G401.6 (cell line): ENCODE measurements at regions not wholly inside any gene's neighbourhood (a gene's known extent, or its start where the extent isn't known, plus 50 kb on each side); places are given as distances from the start of the nearest gene placed in this dataset.
"Not testable (repeated sequence)": the region's sequence is repeated elsewhere in the genome, so short reads cannot be mapped to it uniquely, and the experiment has no call there.

ENCODE experiments used
- FAIRE-seq: peaks from 2 replicates; lab custom pipeline; 2012; peaks lifted over from hg19 to GRCh38; lab: Jason Lieb, UNC

DNA sequence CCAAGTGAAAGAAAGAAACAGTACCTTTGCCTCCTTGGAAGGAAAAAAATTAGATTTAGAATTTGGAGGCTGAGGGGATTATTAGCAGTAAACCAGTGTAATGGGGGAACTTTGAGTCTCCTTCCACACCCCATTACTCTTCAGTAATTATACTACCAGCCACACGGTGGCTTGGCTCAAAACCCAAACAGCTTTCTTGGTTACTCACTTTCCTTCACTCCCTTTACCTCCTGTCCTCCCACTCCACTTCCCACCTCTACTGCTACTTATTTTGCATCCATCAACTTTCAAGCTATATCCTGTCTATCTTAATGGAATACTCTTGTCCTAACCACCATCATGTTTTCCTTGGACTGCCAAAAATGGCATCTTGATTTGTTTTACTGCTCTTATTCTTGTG, 310.6 kb upstream of the AADAT start:
- FAIRE-seq, result no peak

DNA sequence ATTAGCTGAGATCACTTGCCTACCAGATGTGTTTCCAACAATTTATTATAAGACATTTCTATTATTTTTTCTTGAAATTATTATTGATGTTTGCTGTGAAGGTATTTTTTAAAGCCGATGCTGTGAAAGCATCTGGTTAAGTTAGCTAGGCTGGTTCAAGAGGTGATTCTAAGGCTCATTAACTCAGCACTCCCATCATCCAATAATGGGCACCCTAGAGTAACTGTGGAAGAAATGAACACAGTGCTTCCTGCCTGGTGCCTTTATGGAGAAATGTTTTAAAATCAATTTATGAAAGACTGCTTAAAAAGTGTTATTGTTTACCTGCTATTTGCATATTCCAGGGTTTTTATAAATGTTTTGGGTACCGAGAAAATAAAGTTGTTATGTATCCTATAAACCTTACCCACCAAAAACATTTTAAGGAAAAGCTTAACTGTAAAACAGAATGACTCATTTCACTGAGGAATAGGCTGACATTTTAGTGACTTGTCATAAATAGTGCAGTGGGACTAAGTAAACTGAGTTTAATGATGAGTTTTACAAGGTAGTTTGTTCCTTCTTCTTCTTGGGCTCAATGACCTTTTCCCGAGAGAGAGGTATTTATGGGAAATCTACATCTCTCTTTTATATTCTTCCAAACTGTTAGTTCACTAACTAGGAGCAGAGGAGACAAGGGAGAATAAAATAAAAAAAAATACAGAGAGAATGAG, 310.0 kb upstream of the AADAT start:
- FAIRE-seq, result no peak

DNA sequence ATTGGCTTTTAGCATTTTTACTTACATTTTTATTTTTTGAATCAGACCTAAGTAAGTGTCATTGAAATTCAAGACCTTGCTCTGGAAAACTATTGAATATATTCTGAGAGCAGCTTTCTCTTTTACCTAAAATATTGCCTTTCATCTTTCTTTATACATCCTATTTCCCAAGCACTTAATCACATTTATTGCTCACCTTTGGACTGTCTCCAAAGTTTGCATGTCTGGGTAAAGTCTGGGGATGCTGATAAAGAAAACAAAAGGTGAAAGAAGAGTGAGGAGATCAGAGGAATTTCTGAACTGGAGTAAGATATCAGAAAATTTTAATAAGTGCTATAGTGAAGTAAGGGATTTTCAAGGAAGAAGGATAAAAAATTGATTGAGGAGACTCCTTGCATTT, 308.5 kb upstream of the AADAT start:
- no peak for FAIRE-seq

DNA sequence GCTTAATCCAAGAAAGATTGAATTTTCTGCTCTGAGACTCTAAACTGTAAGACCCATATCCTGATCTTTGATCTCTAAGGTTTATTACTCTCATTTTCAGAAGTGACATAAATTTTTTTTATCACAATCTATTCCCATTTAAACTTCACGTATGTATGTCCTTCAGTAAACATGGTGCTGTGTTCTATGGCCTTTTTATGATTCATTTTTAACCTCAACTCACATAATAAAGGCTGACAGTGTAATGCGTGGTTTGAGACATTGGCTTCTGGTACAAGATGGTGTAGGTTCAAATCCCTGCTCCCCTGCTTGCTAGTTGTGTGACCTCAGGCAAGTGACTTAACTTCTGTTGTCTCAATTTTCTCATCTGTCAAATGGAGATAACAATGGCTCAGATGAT, 306.0 kb upstream of the AADAT start:
- FAIRE-seq, result no peak

DNA sequence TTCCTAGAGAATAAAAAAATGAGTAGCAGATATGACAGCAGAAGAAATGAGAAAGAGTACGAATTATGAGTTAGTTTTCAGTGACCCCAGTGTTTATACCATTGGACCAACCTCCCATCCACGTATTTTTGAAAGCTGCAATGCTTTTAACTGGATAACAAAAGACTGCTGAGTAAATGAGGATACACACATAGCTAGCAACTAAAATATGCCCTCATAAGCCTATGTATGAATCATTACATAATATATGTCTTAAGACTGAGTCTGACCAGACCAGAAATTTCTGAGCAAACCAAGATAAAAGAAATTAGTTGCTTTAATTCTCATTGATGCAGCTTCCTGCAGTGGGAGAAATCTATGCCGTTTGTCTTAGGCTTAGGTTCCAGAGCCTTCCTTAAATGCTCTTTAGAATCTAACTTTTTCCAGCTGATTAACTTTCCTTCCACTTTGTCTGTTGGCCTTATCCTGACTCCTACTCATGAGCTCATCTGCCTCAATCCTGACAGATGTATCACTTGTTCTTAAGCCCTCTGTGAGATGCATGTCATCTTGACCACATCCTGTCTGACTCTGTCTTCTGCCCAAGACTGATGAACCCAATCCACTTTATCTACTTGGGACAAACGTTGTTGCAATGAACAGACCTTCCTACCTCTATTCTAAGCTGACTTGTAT, 301.4 kb upstream of the AADAT start:
- FAIRE-seq, result no peak

DNA sequence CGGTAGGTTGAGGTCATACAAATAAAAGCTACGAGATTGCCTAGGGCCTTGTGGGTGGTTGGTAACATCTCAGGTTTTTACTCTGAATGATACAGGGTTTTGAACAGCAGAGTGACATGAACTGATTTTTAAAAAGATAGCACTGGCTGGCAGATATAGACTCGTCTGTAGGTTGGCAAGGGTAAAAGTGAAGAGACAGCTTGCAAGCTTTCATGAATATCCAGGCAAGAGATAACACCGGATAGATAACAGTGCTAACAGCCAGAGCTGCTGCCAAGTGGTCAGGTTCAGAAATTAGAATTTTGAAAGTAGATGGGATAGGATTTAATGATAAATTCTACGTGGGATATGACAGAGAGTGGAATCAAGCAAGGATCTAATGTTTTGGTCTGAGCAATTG, 299.7 kb upstream of the AADAT start:
- no peak for FAIRE-seq

DNA sequence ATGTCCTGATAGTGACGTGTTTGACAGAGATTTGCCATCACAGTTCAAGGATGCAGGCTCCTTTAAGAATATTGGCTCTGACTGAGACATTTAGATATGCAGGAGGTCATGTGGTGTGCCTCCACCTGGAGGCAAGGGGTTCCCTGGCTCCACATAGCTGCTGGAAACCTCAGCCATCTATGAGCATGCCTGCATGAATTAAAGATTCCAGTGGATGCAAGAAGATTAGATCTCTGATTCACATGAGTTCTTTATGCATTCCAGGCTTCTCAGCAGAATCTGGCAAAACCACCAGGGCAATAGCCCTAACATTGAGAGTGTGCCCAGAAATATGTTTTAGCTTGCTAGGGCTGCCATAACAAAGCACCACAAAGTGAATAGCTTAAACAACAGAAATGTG, 298.5 kb upstream of the AADAT start:
- no peak for FAIRE-seq

DNA sequence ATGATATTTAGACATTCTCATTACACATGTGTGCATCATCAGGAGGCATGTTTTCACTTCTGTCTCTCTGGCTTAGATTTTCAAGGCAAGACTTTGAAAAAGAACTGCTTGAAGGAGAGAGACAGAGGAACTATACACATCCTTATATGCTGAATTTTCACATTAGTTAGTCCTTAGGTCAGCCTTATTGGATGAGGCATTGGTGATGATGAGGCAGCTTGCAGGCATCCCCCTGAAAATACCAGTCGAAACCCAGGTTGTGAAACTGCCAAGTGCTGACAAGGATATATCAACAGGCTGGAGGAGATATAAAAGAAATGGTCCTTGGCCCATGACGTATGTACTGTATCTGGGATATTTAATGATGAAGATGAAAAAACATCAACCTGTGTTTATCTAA, 297.2 kb upstream of the AADAT start:
- no peak for FAIRE-seq

DNA sequence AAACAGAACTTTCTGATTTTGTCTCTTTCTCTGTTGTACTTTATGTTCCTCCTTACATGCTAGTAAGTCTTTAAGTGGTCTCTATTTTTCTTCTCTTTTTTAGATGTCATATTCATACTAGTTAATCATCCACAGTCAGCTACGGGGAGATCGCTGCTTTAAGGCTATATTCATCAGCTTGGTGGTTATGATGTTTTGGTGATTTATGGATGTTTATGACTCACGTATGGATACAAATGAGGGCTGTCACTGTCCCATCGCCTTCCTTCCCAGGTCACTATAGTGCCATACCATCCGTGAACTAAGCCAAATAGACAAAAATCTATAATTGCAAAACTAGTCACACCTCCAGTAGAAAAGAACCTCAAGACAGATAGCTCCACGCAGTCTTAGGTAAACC, 296.8 kb upstream of the AADAT start:
- FAIRE-seq, result no peak

DNA sequence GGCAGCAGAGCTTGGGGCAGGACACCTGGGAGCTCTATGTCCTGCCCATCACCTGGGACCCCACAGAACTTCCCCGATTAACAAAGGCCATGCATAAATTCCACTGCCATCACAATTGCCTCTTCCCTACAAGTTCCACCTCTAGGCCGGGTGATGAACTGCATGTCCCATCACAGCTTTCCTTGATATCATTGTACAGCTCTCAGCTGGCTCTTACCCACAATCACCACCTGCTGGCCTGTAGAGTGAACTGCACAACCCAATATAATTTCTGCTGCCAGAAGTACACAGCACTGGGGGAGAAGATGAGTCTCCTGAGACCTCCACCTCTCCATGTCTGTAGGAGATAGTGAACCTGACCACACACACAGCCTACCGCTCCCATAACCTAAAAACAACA, 285.0 kb upstream of the AADAT start:
- no peak for FAIRE-seq

DNA sequence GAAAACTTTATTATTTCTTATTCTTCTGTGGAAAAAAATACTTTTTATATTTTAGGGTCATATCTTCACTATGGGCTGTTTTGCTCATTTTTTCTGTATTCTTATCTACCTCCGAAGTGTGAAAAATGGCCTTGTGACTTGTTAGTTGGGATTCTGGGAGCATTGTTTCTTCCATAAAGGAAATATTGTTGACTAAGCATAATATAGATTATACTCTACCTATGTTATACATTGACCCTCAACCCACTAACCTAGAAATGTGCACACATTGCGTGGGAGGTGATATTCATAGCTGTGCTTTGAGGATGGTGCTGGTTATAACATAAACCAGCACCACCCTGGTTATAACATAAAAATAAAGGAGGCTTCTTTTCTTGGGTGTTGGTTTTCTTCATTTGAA, 259.2 kb upstream of the AADAT start:
- no peak for FAIRE-seq

DNA sequence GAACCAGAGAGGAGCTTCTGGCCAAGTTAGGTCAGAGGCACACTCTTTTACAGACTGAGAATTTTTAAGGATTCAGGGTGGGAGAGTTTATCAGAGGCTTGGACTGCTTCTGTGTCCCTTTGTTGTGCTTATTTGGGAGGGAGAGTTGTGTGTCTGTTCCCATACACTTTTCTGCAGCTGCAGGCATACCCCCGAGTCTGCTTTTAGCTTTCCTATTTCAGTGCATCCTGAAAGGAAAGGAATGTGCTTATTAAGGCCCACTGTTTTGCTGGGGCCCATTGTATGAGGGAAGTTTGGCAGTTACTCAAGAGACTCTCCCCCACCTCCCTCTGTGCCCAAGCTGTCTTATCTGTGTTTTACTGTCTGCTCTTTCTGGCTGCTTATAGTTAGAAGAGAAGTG, 257.4 kb upstream of the AADAT start:
- FAIRE-seq, result not testable (repeated sequence)

DNA sequence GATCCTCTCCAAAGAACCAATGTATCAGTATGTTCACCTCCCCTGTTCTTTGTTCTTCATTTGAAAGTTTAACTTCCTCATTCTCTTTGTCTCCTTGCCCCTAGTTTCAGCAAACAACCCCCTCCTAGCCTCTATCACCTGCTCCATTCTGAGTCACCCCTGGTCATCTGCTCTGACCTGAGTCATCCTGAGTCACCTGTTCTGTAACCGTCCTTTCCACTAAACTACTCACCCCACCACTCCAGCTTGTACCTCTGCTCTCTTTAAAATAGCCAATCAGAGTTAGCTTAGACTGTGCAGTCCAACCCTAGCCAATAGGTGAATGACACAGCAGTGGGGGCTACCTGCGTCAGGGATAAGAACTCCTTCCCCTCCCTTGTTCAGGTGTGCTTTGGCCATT, 249.8 kb upstream of the AADAT start:
- no peak for FAIRE-seq

DNA sequence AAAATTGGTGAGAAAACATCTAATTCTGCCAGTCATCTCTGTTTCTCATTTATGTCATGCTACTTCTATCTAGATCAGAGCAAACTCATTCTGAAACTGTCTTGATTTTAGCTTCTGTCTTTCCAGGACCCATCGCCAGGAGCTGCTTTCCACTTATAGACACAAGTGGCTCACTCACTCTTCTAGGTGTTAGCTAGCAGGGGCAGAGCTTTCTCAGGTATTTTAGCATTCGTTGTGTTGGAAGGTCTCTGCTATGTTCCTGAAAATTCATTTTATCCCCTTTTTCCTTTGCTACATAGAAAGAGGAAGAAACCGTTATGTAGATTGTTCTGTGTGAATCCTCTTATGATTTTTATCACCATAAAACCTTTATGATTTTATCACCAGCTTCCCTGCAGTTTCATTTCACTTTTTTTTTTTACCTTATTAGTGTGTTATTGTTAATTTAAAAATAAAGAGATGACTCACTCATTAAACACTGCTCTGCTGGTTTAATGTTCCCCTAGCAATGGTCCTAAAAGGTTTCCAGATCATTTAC, 246.6 kb upstream of the AADAT start:
- FAIRE-seq, result no peak

DNA sequence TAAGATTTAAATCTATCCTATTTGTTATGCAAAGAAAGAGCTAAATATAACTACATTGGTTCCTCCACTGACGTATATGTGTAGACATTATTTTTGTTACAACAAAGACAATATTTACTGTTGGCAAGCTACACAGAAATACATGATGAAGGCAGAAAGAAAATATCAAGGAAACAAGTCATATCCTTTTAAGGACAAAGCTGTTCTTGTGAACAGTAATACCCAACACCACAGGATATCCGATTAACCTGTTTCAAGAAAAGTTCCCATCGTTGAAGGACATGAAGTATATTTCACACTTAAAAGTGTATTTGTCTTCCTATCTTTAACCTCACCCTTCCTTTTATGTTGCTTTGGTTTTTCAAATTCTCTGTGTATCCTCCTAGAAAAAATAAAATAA, 235.8 kb upstream of the AADAT start:
- no peak for FAIRE-seq

DNA sequence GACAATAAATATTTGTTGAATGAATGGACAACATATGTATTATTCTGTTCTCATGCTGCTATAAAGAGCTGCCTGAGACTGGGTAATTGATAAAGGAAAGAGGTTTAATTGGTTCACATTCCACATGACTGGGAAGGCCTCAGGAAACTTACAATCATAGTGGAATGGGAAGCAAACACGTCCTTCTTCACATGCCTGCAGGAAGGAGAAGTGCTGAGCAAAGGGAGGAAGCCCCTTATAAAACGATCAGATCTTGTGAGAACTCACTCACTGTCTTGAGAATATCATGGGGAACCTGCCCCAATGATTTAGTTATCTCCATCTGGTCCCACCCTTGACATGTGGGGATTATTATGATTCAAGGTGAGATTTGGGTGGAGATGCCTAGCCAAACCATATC, 233.9 kb upstream of the AADAT start:
- FAIRE-seq, result no peak

DNA sequence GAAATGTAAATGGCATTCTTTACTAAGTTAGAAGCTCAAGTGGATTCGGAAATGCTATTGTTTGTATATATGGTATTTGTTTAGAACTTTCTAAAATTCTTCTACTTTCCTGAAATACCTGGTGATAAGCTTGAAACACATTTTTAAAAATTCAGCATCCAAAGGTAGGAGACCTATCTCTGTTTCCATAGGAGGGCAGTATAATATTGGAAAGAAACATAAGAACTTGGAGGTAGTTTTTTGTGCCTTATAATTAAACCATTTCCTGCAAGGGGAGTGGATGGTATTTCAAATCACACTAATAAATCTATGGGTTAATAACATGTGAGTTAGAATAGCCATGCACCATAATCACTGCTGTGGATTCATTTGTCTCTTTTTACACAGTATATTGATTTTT, 217.4 kb upstream of the AADAT start:
- FAIRE-seq, result no peak

DNA sequence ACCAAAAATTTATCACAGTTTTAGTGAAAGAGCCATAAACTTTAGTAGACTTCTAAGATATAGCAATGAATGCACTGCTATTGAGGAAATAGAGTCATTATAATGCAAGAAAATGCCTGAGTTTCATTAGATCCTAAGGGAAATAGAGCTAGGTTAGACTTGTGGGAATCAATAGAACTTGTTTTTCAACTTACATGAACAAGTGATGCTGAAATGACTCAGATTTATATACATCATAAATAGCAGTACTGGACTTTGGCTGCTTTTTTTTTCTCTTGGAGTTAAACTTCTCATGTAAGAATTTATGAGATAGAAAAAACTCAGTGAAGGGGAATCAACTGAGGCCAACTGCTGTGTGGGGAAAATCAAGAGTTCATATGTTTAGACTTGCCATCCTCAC, 216.5 kb upstream of the AADAT start:
- no peak for FAIRE-seq

DNA sequence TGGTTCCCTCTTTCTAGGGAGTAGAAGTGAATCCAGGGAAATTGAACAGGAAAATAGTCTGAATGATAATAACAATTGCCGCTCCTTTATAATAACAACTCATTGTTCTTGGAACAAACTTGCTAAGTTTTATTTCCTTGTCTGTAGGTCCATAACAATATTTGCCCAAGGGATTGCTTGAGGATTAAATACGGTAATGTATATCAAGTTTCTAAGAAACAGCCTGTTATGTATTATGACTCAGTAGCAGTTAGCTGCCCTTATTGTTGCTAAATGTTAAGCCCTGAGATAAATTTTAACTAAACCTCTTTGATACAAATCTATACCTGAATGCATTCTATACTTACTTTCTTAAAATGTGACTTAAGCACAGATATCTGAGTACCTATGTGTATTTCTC, 215.9 kb upstream of the AADAT start:
- FAIRE-seq, result no peak

DNA sequence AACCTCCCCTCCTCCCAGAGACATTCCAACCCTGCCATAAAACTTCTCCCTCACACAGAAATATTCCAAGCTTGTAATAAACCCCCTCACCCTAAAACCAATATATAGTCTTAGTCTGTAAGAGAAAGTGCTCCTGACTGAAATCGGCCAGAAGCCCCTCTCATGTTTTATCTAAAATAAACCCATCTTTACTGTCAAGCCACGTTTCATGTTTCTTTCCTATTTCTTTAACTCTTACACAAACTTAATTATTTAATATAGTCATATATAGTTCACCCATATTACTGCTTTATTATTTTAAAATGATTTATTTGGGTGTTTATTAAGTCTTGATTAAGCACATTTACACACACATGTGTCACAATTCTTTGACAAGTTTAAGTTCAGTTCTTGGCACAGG, 191.3 kb upstream of the AADAT start:
- no peak for FAIRE-seq

DNA sequence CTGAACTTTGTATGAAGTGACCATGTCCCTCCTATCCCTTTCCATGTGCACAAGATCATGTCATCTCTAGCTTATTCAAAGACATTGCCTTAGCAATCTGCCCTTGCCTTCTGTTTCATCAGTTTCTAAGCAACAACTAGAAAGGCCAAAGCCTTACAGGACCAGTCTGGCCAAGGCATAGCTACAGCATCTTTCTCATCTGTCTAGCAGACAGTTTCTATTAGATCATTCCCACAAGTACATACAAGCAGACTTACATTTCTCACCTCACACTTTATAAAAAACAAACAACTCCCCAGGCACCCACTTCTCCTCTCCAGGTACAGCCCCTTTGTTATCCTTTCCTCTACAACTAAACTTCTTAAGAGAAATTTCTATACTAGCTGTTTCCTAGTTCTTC, 188.7 kb upstream of the AADAT start:
- FAIRE-seq, result no peak

DNA sequence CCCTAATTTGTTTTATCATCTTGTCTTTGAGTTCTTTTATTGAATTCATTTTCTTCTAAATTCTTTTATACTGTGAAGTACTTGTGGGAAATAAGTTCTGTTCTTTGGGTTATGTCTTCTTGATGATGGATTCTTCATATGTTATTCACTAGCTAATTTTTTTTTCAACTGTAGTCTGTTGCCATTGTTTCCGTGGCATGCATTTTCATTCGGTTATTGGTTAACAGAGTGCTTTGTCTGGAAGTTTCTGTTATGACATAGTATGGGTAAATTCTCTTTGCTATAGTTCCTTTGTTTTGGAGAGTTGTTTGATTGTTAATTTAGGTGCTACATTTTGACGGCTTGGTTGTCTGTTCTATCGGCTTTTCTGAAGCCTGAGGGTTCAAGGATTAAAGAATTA, 184.9 kb upstream of the AADAT start:
- FAIRE-seq, result no peak

DNA sequence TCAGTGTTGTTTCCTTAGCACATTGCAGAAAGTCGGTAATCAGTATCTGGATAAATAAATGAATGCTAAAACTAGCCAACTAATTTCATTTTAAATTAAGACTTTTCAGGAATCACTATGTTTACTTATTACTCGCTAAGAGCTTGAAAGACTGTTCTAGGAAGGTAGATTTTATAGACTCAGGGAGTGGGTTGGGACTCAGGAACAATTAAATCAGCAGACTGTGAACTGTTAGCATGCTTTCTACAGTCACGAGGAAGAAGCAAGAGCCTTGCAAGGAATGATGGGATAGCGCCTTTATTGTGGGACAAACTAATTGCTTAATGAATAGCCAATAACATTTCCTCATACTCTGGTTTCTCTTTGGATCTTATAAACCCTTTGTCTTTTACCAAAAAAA, 183.2 kb upstream of the AADAT start:
- FAIRE-seq, result no peak

DNA sequence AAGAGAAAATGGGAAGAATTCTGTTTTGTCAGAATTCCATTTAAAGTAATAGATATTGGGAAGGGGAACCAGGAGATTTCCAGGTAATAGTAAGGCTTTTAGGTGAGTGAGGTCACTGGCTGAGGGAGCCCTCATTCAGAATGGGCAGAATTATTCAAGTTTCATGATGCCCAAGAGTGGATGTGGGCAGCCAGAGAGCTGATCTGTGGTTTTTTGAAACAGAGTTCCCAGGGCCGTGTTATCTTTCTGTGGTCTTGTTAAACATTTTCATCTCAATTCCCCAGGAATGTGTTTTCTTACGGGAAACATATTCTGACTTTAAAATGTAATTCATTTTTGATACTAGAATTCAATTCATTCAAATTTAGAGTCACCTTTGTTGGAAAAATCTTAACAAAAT, 182.0 kb upstream of the AADAT start:
- FAIRE-seq, result no peak
